Neural progenitor cell (in vitro differentiated cells): ENCODE measurements at regions not wholly inside any gene's neighbourhood (a gene's known extent, or its start where the extent isn't known, plus 50 kb on each side); places are given as distances from the start of the nearest gene placed in this dataset.
"Not testable (repeated sequence)": the region's sequence is repeated elsewhere in the genome, so short reads cannot be mapped to it uniquely, and the experiment has no call there.

Experiments used
- DNase-seq: peaks from one replicate; pipeline ENCODE4 v3.0.0-alpha.2; 2016; ENCODE audit warnings: low spot score
- H2AFZ ChIP-seq: fragments of 200-600 bp; sonication (generic); replicated peaks from 2 replicates; pipeline ENCODE4 v1.6.1; 2016; ENCODE audit warnings: antibody characterized with exemption
- H3F3A ChIP-seq: fragments of 200-600 bp; sonication (generic); 2 replicates; pipeline ENCODE4 v1.6.1; 2016; ENCODE audit warnings: antibody characterized with exemption, low read depth
- H3K27ac ChIP-seq: fragments of 200-600 bp; sonication (generic); 2 replicates; pipeline ENCODE4 v1.5.1; 2016; ENCODE audit warnings: mild to moderate bottlenecking
- H3K27me3 ChIP-seq: fragments of 200-600 bp; sonication (generic); 2 replicates; pipeline ENCODE4 v1.6.1; 2016; ENCODE audit warnings: mild to moderate bottlenecking, moderate library complexity
- H3K36me3 ChIP-seq: fragments of 200-600 bp; sonication (generic); 2 replicates; pipeline ENCODE4 v1.5.1; 2016
- H3K4me1 ChIP-seq: fragments of 200-600 bp; sonication (generic); 2 replicates; pipeline ENCODE4 v1.6.1; 2016; ENCODE audit warnings: mixed run types
- H3K4me2 ChIP-seq: fragments of 200-600 bp; sonication (generic); 2 replicates; pipeline ENCODE4 v1.6.1; 2016
- H3K4me3 ChIP-seq: fragments of 200-600 bp; sonication (generic); 2 replicates; pipeline ENCODE4 v1.5.1; 2016
- H3K79me2 ChIP-seq: fragments of 200-600 bp; sonication (generic); 2 replicates; pipeline ENCODE4 v1.6.1; 2016; ENCODE audit warnings: low read depth
- H3K9ac ChIP-seq: fragments of 200-600 bp; sonication (generic); 2 replicates; pipeline ENCODE4 v1.6.1; 2016
- H3K9me3 ChIP-seq: fragments of 200-600 bp; sonication (generic); 2 replicates; pipeline ENCODE4 v1.5.1; 2016; ENCODE audit warnings: low read depth
- H4K20me1 ChIP-seq: fragments of 200-600 bp; sonication (generic); 2 replicates; pipeline ENCODE4 v1.6.1; 2016; ENCODE audit warnings: low read depth
- H3K27ac Mint-ChIP-seq: 3 replicates; pipeline ENCODE4 v1.8.0; 2021; ENCODE audit warnings: mixed read lengths
- H3K27me3 Mint-ChIP-seq: 2 replicates; pipeline ENCODE4 v1.8.0; 2022; ENCODE audit warnings: low read depth, mild to moderate bottlenecking, inconsistent platforms, moderate library complexity, mixed read lengths; ENCODE audit not compliant: insufficient read depth
- H3K36me3 Mint-ChIP-seq: 3 replicates; pipeline ENCODE4 v1.8.0; 2021; ENCODE audit warnings: mixed read lengths
- H3K4me1 Mint-ChIP-seq: 3 replicates; pipeline ENCODE4 v1.8.0; 2021; ENCODE audit warnings: mixed read lengths
- H3K4me3 Mint-ChIP-seq: 3 replicates; pipeline ENCODE4 v1.8.0; 2021; ENCODE audit warnings: mild to moderate bottlenecking, moderate library complexity, mixed read lengths
- H3K9me3 Mint-ChIP-seq: 3 replicates; pipeline ENCODE4 v1.8.0; 2020; ENCODE audit warnings: mixed read lengths
- EZH2 ChIP-seq: fragments of 200-600 bp; sonication (generic); IDR thresholded peaks from 2 replicates; pipeline ENCODE4 v1.6.1; 2017; ENCODE audit warnings: antibody characterized with exemption, mild to moderate bottlenecking, moderate library complexity
- EZH2phosphoT487 ChIP-seq: fragments of 200-600 bp; sonication (generic); IDR thresholded peaks from 2 replicates; pipeline ENCODE4 v1.6.1; 2017; ENCODE audit warnings: antibody characterized with exemption
- TF ChIP-seq, protein P1 (sequence below): fragments of 200-600 bp; sonication (generic); IDR thresholded peaks from 2 replicates; pipeline ENCODE4 v1.5.1; 2017; ENCODE audit warnings: antibody characterized with exemption, mild to moderate bottlenecking

DNA sequence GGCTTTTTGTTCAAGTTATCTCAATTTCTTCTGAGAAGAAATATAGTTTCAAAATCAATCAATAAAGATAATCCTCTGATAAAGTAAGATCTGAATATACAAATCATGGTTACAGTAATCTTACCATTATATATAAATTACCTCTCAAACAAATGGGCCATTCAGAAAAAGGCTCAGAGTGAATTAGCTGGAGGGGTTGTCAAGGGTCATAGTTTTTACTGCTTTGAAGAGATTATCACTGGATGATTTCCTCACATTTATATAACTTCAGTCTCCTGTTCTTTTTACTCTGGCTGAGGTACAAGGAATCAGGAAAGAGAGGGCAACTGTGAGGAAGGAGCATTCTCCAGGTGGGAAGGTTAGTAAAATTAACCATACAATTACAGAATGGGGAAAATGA lies 148.6 kb upstream of the ELL2 start:
- Histone ChIP-seq H3K27me3 (no peaks in the 10 kb centered on the region), H3K4me2 (no peak overlapping the region), H2AFZ (no peak overlapping the region), H3F3A (no peaks in the 10 kb centered on the region), H3K4me3 (no peak overlapping the region), H3K27ac (no peak overlapping the region), H3K79me2 (no peaks in the 10 kb centered on the region), H3K36me3 (no peaks in the 10 kb centered on the region), H3K9me3 (no peaks in the 10 kb centered on the region), H3K9ac (no peak overlapping the region), H3K4me1 (no peaks in the 10 kb centered on the region), H4K20me1 (no peaks in the 10 kb centered on the region)
- H3K27ac Mint-ChIP-seq: no peak overlapping the region
- peaks cover 5% of the 10 kb centered on the region for H3K4me1 Mint-ChIP-seq
- H3K27me3 Mint-ChIP-seq: peaks cover 3% of the 10 kb centered on the region
- H3K4me3 Mint-ChIP-seq: no peak overlapping the region
- TF ChIP-seq EZH2: no peak
- no peak for TF ChIP-seq EZH2phosphoT487
- TF ChIP-seq, protein P1, sequence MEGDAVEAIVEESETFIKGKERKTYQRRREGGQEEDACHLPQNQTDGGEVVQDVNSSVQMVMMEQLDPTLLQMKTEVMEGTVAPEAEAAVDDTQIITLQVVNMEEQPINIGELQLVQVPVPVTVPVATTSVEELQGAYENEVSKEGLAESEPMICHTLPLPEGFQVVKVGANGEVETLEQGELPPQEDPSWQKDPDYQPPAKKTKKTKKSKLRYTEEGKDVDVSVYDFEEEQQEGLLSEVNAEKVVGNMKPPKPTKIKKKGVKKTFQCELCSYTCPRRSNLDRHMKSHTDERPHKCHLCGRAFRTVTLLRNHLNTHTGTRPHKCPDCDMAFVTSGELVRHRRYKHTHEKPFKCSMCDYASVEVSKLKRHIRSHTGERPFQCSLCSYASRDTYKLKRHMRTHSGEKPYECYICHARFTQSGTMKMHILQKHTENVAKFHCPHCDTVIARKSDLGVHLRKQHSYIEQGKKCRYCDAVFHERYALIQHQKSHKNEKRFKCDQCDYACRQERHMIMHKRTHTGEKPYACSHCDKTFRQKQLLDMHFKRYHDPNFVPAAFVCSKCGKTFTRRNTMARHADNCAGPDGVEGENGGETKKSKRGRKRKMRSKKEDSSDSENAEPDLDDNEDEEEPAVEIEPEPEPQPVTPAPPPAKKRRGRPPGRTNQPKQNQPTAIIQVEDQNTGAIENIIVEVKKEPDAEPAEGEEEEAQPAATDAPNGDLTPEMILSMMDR: no peak
- no peak for DNase-seq
- no peaks in the 10 kb centered on the region for H3K36me3 Mint-ChIP-seq
- peaks cover 12% of the 10 kb centered on the region for H3K9me3 Mint-ChIP-seq

DNA sequence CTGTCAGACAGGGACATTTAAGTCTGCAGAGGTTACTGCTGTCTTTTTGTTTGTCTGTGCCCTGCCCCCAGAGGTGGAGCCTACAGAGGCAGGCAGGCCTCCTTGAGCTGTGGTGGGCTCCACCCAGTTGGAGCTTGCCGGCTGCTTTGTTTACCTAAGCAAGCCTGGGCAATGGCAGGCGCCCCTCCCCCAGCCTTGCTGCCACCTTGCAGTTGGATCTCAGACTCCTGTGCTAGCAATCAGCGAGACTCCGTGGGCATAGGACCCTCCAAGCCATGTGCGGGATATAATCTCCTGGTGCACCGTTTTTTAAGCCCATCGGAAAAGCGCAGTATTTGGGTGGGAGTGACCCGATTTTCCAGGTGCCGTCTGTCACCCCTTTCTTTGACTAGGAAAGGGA lies 147.0 kb upstream of the ELL2 start:
- not testable (repeated sequence) for DNase-seq, H3K79me2 ChIP-seq, H3F3A ChIP-seq, H3K4me3 ChIP-seq, H4K20me1 ChIP-seq, H3K9me3 ChIP-seq, H3K4me2 ChIP-seq, H3K4me3 Mint-ChIP-seq, H3K27ac ChIP-seq, H3K9ac ChIP-seq, H3K27ac Mint-ChIP-seq, H3K27me3 ChIP-seq, H3K36me3 ChIP-seq, H2AFZ ChIP-seq, H3K27me3 Mint-ChIP-seq, H3K36me3 Mint-ChIP-seq, H3K4me1 ChIP-seq, H3K4me1 Mint-ChIP-seq
- peaks cover 15% of the 10 kb centered on the region for H3K9me3 Mint-ChIP-seq

- not testable (repeated sequence) for H3K9ac ChIP-seq, H3K4me3 Mint-ChIP-seq, DNase-seq, H3F3A ChIP-seq, H2AFZ ChIP-seq, H3K9me3 Mint-ChIP-seq, H3K36me3 ChIP-seq, H3K36me3 Mint-ChIP-seq, H3K9me3 ChIP-seq, H3K4me1 Mint-ChIP-seq, H3K27me3 Mint-ChIP-seq, H3K27ac Mint-ChIP-seq, H3K4me1 ChIP-seq, H3K27ac ChIP-seq, H3K4me3 ChIP-seq, H3K79me2 ChIP-seq, H3K4me2 ChIP-seq, H4K20me1 ChIP-seq, H3K27me3 ChIP-seq
Measured at GRCh38 chr5:96103829-96104228, 142.2 kb upstream of the ELL2 start.

- no peaks in the 10 kb centered on the region for H3K27me3 Mint-ChIP-seq
- no peaks in the 10 kb centered on the region for H4K20me1 ChIP-seq
- H3K27me3 ChIP-seq: no peaks in the 10 kb centered on the region
- H3K4me3 ChIP-seq: no peak overlapping the region
- no peaks in the 10 kb centered on the region for H3K36me3 ChIP-seq
- peaks cover 7% of the 10 kb centered on the region for H3F3A ChIP-seq
- H3K4me3 Mint-ChIP-seq: no peak overlapping the region
- no peaks in the 10 kb centered on the region for H3K79me2 ChIP-seq
- TF ChIP-seq EZH2: no peak
- no peak for TF ChIP-seq EZH2phosphoT487
- TF ChIP-seq, protein P1: no peak
- H3K27ac ChIP-seq: no peak overlapping the region
- H3K27ac Mint-ChIP-seq: peak overlapping the region; percentile 1
- no peak overlapping the region for H2AFZ ChIP-seq
- no peaks in the 10 kb centered on the region for H3K36me3 Mint-ChIP-seq
- H3K4me1 Mint-ChIP-seq: no peaks in the 10 kb centered on the region
- peaks cover 7% of the 10 kb centered on the region for H3K9me3 Mint-ChIP-seq
- DNase-seq: no peak
- H3K4me2 ChIP-seq: no peak overlapping the region
- no peak overlapping the region for H3K9ac ChIP-seq
- no peaks in the 10 kb centered on the region for H3K9me3 ChIP-seq
- H3K4me1 ChIP-seq: peaks cover 6% of the 10 kb centered on the region
Measured at GRCh38 chr5:96101358-96102089, 139.9 kb upstream of the ELL2 start.

GRCh38 chr5:96097488-96097887 lies 135.8 kb upstream of the ELL2 start:
- not testable (repeated sequence) for H3K36me3 Mint-ChIP-seq, H3K27me3 Mint-ChIP-seq, H2AFZ ChIP-seq, H4K20me1 ChIP-seq, H3K4me3 Mint-ChIP-seq, H3K79me2 ChIP-seq, H3K9ac ChIP-seq, H3K4me1 Mint-ChIP-seq, H3K9me3 ChIP-seq, H3K27me3 ChIP-seq, H3K27ac Mint-ChIP-seq, H3K4me2 ChIP-seq, H3K9me3 Mint-ChIP-seq, H3K4me3 ChIP-seq, DNase-seq, H3K27ac ChIP-seq, H3K36me3 ChIP-seq
- Histone ChIP-seq H3F3A (peaks cover 16% of the 10 kb centered on the region), H3K4me1 (peaks cover 21% of the 10 kb centered on the region)
